NCI-H345 treated with DMSO at 0.1 percent for 48 hours (cell line): ENCODE measurements at regions not wholly inside any gene's neighbourhood (a gene's known extent, or its start where the extent isn't known, plus 50 kb on each side); places are given as distances from the start of the nearest gene placed in this dataset.

Source experiments
- DNase-seq: peaks from one replicate; lab custom pipeline; 2025; ENCODE audit not compliant: unreplicated experiment; lab: John Stamatoyannopoulos, UW

DNA sequence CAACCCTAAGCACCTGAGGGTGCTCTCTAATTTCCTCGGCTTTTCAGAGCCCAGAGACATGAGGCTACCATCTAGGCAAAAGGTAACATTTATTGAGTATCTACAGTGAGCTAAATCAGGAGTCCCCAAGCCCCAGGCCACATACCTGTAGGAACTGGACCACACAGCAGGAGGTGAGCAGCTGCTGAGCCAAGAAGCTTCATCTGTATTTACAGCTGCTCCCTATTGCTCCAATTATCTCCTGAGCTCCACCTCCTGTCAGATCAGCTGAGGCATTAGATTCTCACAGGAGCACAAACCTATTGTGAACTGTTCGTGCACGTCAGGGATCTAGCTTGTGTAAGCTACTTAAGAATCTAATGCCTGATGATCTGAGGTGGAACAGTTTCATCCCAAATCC, 70.2 kb downstream of the RND3 start:
- DNase-seq = no peak

DNA sequence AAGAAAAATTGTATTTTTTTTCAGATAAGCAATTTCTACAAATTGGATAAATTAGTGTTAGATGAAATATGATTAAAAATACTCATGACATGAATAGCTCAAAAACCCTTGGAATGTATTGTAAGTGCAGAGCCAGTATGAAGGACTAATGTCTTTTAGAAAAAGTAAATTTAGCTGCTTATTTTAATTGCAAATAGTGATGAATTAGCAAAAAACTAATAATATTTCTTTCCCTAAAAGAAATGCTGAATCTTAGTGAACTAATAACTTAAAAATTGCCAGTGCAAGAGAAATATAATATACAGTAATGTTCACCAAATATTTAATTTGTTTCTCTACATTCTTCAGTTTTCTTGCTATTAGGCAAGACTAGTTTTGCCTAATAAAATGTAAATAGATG, 72.4 kb downstream of the RND3 start:
- no peak for DNase-seq

DNA sequence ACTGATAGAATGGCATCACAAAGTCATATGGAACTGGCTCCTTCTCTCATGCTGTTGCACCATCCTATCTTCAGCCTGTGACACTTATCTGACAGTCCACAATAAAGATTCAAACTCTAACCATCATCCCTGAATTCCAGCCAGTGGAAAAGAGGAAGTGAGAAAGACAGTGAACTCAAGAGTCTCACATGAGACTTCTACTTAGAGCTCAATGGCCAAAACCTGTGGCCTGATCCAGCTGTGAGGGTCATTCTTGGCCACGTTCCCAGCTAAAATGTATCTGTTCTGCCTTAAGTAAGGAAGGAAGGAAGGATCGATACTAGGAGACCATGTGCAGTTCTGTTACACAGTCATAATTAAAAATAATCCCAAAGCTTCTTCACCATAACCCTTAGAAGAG, 73.6 kb downstream of the RND3 start:
- no peak for DNase-seq

DNA sequence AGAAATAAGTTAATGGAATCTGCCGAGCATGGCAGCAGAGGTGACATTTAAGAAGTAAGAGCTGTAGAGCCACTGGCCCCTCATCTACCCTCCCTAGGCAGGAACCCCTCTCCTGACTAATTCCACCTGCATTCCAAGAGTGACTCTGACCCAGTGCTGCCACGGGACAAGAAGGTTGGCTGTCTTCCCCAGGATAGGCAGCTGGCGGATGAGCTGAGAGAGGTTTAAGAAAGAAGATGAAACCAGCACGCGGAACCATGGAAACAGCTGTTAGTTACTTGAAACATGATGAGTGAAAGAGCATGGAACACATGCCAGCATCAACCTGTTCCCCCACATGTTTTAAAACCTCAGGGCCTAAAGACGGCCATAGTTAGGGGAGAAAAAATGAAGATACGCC, 74.1 kb downstream of the RND3 start:
- DNase-seq = no peak

DNA sequence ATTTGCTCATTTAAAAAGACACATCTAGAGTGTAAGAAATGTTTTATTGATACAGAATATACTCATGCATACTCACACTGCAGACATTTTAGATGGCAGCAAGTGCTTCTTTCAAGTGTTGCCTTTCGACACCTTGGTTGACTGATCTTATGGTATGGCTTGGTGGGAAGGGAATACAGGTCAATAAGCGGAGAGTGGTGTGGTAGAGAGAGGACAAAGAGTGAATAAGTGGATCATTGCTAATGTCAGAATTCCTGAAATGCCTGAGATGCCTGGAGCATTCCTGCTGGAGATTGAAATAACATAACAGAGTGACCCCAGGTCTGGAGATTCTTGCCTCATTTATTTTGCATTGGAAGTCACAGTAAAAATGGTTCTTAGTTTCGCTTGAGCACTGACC, 76.7 kb downstream of the RND3 start:
- no peak for DNase-seq

DNA sequence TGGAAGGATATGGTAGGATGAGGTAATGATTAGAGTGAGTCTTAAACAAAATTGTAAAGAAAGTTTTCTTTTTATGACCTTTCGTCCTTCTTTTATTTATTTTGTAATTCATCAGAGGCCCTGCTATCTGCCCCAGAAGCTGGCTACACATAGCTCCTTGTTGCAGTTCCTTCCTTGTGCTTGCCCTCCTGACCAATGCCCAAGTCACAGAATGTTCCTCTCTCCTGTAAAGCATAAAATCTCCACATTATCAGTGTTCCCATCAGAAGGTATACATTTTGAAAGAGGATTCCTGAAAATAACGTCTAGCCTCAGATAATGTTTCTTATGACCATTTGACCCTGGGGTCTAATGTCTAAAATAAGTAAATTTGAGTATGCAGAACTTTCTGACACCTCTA, 78.3 kb downstream of the RND3 start:
- DNase-seq = no peak

GRCh38 chr2:150404147-150404546, 83.3 kb downstream of the RND3 start:
- no peak for DNase-seq

DNA sequence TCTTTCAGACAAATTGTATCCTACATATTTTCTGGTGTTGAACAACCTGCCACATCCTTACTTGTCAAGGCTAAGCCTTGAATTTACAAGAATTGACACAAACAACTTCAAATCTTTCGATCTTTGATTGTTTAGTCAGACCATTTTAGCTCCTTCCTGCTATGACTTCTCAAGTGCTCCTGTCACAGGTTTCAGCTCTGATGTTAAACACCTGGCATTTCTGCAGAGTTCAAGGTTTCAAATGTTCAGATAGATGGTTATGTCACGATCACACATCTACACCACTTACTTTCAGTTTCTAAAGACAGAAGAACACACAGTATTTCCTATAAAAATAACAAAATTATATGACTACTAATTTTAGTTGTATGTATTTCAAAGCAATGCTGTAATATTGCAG, 84.0 kb downstream of the RND3 start:
- DNase-seq = no peak

DNA sequence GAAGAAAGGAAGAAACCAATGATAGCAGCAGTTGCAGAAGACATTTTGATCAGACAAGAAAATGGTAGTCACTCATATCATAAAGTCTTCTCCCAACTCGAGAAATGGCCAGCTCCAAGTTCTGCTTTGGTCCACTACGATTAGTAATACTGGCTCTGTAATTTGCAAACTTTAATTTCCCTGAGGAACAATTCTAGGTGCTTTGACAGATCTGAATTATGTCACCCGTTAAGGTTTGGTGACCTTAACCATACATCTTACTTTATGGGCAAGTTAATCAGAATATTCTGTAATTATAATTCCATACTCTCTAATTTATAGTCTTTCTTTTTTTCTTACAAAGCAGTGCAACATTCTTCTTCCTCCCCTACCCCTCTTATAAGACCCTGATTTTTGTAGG, 84.5 kb downstream of the RND3 start:
- no peak for DNase-seq

DNA sequence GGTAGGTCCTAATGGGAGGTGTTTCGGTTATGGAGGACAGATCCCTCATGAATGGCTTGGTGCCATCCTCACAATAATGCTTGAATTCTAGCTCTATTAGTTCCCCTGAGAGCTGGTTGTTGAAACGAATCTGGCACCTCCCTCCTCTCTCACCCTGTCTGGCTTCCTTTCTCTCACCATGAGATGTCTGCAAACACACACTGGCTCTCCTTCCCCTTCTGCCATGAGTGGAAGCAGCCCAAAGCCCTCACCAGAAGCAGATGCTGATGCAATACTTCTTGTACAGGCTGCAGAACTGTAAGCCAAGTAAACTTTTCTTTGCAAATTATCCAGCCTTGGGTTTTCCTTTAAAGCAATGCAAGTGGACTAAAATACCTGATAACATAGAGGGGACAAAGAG, 86.6 kb downstream of the RND3 start:
- no peak for DNase-seq

GRCh38 chr2:150392614-150393013, 94.9 kb downstream of the RND3 start:
- no peak for DNase-seq

- no peak for DNase-seq
Measured at GRCh38 chr2:150391779-150392178, 95.7 kb downstream of the RND3 start.

GRCh38 chr2:150389447-150389846, 98.0 kb downstream of the RND3 start:
- DNase-seq = no peak

DNA sequence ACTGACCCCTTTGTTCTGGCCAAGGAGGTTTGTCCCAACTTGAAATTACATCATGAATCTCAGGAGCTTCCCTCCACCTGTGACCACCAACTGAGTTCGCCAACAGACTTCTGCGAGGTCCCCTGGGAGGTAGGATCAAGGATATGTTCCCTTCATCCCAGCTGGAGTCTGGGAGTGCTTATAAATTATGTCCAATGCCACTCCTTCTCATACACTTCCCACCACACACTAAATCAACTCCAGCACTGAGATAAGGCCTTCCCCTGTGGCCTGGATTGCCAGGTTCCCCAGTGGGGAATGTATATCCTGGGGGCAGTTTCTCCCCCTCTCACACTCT, 99.2 kb downstream of the RND3 start:
- no peak for DNase-seq

- DNase-seq = no peak
Measured at GRCh38 chr2:150387586-150388288, 99.7 kb downstream of the RND3 start.

DNA sequence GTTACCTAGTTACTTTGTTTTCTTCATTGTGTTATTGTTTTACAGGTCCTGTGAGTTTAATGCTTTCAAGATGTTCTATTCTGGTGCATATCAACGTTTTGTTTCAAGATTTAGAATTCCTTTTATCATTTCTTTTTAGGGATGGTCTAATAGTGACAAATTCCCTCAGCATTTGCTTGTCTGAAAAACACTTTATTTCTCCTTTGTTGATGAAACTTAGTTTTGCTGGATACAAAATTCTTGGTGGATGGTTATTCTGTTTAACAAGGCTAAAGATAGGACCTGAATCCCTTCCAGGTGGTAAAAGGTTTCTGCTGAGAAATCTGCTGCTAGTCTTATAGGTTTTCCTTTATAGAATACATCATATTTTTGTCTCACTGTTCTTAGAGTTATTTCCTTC, 102.3 kb downstream of the RND3 start:
- no peak for DNase-seq

- DNase-seq = no peak
Measured at GRCh38 chr2:150383587-150383986, 103.9 kb downstream of the RND3 start.

DNA sequence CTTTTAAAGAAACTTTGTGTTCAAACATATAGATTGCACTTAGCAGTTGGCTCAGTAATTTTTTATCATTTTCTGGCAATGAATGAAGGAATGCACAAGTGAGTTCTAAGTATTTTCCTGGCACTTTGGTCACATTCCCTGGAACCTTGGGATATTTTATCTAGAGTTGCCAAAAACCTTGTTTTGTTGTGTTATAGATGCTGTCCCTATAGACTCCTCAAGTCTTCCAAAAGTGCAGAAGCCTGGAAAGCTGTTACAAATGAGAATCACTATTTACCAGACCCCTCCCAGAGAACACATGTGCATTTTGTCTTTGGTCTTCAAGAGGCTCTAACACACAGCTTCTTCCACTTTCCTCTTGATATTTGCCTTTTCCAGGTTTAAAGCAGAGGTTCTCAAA, 108.3 kb downstream of the RND3 start:
- DNase-seq = no peak

DNA sequence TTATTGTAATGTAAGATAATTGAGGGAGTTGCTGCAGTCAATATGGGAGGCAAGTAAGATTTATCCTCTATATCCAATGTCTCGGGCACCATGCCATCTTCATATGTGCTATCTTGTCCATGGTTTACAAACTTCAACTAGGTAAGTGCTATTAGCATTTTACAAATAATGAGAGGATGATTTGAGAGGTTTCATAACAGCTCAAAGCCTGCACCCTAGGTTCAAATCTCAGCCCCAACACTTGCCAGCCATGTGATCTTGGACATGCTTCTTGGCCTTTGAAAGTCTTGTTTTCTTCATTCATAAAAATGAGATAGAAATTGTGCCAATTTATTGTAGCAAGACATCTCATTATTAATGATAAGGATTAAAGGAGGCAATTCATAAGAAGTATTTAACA, 108.8 kb downstream of the RND3 start:
- no peak for DNase-seq

- DNase-seq = no peak
Measured at GRCh38 chr2:150376553-150377335, 110.7 kb downstream of the RND3 start.

DNA sequence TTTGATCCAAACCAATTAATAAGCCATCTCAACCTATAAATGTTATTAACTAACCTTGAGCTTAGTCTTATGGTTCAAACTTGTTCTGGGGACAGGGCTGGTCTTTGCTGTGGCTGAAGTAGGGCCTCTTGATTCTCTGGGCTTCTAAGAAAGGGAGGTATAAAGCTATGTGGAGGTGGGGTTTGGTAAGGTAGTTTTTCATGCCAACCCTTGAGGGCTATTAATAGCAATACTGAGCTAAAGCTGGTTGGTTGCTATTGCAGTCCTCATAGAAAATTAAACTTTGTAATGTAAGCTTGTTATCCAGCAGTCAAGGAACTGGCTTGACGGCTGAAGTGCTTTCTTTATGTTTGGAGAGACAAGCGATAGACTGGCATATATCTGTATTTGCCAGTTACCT, 112.1 kb downstream of the RND3 start:
- no peak for DNase-seq

GRCh38 chr2:150374492-150374891, 113.0 kb downstream of the RND3 start:
- no peak for DNase-seq

DNA sequence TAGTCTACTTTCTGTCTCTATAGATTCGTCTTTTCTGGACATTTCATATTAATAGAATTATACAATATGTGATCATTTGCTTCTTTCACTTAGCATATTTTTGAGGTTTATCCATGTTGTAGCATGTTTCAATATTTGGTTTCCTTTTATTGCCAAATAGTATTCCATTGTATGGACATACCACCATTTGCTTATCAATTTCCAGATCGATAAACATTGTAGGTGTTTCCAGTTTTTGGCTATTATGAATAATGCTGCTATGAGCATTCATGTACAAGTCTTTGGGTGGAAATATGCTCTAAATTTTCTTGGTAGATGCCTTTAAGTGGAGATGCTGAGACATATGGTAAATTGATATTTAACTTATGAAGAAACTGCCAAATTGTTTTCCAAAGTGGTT, 114.1 kb downstream of the RND3 start:
- no peak for DNase-seq
